GM21723 (cell line): ENCODE measurements at regions not wholly inside any gene's neighbourhood (a gene's known extent, or its start where the extent isn't known, plus 50 kb on each side); places are given as distances from the start of the nearest gene placed in this dataset.
"Not testable (repeated sequence)": the region's sequence is repeated elsewhere in the genome, so short reads cannot be mapped to it uniquely, and the experiment has no call there.

Experiments used
- ATAC-seq: cut with Tn5 transposase; IDR thresholded peaks from one replicate; pipeline ENCODE4 v1.9.1; 2021; ENCODE audit warnings: mild to moderate bottlenecking, moderate library complexity; ENCODE audit not compliant: unreplicated experiment

DNA sequence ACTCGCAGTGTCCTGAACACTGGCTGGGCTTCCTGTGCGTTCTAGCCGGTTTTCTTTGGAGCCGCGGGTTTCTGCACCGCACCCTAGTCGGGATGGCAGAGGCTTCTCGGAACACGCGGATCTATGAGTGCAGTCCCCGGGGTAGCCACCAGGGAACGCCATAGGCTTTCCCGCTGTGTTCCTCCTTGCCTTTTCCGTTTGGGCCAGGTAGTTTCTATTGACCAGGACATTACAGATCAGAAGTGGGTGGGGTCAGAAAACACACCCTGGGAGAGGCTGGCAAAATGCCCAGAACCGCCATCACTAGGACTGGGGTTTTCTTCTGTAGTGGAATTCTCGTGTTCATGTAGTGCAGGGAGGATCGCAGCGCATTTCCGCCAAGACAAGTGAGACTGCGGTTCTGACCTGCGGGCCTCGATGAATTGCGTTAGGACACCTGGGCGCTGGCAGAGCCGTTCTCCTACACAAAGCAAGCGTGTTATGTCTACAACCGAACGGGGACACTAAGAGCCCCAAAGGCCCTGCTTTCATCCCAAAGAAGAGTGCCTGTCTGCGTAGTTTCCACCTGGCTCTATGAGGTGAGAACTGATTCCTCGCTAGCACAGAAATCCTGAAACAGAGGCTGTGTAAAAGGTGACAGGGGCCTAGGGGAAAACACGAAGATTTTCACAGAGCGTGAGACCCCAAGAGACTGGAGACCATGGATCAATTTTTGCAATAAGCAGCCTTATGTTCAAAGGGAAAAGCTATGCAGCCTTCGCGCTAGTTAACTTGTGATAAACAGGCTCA is 121.5 kb downstream of the PPIAL4G start:
- not testable (repeated sequence) for ATAC-seq

DNA sequence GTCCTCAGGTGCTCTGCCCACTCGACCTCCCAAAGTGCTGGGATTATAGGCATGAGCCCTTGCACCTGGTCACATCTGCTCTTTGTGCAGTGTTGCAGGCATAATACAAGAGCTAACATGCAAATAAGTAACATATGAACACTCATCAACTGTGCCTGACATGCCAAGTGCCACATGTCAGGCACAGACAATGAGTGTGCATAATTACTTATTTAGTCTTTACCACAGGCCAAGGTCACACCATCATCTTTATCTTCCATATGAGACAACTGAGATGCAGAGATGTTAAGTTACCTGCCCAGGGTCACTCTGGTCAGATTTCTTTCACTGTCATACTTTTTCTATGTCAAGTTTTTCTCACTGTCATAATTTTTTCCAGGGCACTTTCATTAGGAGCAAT is 126.1 kb downstream of the PPIAL4G start:
- ATAC-seq = no peak

- ATAC-seq = no peak
Observed at GRCh38 chr1:148355976-148356375, 127.1 kb downstream of the PPIAL4G start.

GRCh38 chr1:148354913-148355308 is 128.2 kb downstream of the PPIAL4G start:
- no peak for ATAC-seq

DNA sequence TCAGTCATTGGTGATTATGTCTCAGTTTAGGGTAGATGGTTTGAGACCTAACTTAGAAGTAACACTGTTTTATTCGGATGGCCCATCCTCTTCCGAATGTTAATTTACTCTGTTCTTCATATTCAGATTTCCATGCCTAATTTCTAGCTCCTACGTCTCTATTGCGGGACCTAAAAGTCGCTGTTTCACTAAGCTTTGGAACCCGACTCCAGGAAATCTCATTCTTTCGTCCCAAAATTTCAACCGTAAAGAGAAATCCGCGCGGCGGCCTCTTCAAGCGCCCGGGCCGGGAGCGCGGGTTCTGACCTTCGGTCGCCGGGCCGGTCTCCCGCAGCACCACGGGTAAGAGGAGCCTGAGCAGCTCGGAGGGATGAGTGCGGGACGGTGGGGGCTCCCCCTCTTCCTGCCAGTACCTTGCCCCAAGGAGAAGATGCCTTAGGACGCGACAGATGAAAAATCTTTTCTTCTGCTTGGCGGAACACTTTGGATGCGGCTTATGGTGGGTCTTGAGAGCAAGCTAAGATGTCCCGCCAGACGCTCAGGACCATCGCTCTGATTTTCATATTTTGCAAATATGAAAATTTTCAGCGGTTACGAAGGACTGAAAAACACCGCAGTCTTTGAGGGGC is 128.7 kb downstream of the PPIAL4G start:
- ATAC-seq = no peak

GRCh38 chr1:148353461-148354283 is 129.4 kb downstream of the PPIAL4G start:
- ATAC-seq = no peak

DNA sequence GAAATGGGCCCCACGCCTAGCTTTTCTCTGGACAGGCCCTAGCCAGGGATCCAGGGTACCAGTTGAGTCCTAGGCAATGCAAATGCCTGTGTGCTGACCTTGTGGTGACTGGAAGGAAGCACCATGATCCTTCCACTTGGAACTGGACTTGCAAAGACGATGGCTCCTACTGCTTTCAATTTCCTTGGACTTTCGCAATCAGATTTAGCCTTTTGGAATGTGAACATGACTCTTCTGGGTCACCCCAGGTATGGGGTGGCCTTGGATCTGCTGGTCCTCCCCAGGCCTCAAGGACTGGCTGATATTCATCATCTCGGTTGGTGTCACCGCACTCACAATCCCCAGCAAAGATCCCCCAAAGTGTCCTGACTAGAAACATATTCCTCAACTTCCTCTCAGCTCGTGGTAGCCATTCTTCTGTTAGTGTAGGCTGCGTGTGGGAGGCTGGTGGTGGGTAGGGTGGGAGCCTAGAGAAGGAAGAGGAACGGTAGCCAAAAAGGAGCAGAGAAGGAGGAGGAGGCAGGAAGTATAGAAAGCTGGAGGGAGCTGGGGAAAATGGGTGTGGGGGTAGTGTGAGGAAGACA is 130.5 kb downstream of the PPIAL4G start:
- ATAC-seq = no peak

DNA sequence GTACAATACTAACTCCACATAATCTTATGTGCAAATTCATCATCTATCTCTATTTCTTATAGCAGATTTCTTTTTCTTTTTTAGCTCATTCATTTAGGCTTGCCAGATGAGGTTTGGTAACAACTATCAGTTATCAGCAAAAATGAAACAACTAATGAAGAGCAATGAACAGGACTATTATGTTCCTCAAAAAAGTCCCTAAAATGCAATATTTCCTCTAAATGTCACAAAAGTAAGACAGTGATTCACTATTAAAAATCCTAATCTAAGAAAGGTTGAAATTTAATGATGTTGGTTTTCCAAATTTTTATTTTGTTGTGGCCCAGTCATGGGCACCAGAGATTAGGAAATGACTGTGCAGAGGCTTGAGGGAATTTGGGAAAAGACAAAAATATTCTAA is 135.3 kb downstream of the PPIAL4G start:
- ATAC-seq = no peak

- ATAC-seq = not testable (repeated sequence)
Observed at GRCh38 chr1:148345659-148346151, 137.4 kb downstream of the PPIAL4G start.

- not testable (repeated sequence) for ATAC-seq
Observed at GRCh38 chr1:148344651-148345050, 138.5 kb downstream of the PPIAL4G start.

- not testable (repeated sequence) for ATAC-seq
Observed at GRCh38 chr1:148341729-148342128, 141.4 kb downstream of the PPIAL4G start.

DNA sequence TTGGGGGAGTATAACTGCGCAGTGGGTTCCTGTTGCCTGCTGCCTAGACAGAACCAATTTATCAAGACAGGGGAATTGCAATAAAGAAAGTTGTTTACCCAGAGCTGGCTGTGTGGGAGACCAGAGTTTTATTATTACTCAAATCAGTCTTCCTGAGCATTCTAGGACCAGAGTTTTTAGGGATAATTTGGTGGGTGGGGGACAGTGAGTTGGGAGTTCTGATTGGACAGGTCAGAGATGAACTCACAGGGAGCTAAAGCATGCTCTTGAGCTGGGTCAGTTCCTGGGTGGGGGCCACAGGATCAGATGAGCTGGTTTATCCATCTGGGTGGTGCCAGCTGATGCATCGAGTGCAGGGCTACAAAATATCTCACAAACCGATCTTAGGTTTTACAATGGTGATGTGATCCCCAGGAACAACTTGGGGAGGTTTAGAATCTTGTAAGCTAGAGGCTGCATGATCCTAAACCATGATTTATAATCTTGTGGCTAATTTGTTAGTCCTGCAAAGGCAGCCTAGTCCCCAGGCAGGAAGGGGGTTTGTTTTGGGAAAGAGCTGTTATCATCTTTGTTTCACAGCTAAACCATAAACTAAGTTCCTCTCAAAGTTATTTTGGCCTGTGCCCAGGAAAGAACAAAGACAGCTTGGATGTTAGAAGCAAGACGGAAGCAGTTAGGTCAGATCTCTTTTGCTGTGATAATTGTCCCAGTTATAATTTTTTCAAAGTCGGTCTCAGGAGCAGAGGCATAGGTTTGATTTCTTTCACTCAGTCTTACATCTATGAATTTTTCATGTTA is 146.8 kb downstream of the PPIAL4G start:
- not testable (repeated sequence) for ATAC-seq

GRCh38 chr1:148334339-148335130 is 148.6 kb downstream of the PPIAL4G start:
- peak; percentile 82 for ATAC-seq

DNA sequence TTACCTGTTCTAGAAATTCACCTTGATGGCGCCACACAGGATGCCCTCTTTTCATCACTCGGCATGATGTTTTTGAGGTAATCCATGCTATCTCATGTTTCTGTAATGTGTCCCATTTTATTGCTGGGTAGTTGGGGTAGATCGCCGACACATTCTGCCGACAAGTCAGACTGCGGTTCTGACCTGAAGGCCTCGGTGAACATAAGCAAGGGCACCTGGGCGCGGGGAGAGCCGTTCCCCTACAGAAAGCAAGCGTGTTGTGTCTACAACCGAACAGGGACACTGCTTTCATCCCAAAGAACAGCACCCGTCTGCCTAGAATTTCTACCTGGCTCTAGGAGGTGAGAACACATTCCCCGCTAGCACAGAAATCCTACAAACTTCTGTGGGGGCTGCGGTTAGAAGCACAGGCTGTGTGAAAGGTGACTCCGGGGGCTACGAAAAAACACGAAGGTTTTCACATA is 149.2 kb downstream of the PPIAL4G start:
- ATAC-seq = no peak

DNA sequence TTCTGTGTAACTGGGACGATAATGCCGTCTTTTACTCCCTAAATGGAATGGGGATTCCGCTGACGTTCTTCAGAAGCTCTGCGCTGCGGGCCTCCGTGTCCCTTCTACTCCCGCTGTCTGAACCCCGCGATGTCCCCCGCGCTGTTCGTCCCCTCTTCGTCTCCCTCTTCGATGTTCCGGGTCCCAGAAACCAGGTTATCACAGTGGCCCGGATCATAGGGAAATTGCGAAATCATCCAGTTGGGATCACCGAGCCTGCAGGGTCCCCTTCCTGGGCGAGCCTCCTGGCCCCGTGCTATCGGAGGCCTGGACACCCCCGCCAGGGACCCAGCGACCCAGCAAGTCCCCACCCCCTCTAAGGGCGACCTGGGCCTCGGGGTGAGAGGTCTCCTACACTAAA is 154.2 kb downstream of the PPIAL4G start:
- ATAC-seq = no peak

DNA sequence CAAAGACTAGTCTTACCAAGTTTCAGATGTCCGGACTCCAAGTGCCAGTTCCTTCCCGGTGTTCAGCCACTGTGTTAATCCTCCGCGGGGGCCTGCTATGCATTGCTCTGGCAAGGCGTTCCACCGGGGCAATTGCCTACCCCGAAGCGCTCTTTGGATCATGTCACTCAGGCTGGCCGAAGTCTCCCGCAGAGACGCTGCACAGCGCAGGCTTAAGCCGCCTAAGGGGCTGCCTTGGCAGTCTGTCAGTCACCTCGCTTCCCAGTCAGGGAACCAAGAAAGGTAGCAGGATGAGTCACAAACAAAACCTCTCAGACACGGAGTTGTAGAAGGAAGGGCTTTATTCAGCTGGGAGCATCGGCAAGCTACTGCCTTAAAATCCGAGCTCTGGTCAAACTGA is 158.1 kb downstream of the PPIAL4G start:
- not testable (repeated sequence) for ATAC-seq

GRCh38 chr1:148324465-148324864 is 158.6 kb downstream of the PPIAL4G start:
- not testable (repeated sequence) for ATAC-seq

- ATAC-seq = not testable (repeated sequence)
Observed at GRCh38 chr1:148320079-148320478, 163.0 kb downstream of the PPIAL4G start.

DNA sequence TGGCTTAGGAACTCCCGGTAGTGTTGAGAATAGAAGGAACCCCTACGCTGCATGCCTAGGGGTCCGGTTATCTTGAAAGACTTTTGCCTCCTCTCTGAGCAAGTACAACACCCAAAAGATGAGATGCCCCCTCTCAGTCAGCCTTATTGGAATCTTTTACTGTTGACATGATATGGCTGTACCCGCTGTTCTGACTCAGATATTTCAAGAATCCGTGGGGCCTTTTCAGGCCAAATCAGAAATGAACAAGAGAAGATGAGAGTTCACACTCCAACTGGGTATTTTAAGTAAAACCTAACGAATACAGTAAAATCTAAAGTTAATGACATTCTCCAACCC is 164.2 kb downstream of the PPIAL4G start:
- ATAC-seq = no peak
